Stimulated activated CD8-positive, alpha-beta memory T cell treated with anti-CD3 and anti-CD28 coated beads, Interleukin-7, amount 100 ng/mL, for 48 hours (primary cell): ENCODE measurements at regions not wholly inside any gene's neighbourhood (a gene's known extent, or its start where the extent isn't known, plus 50 kb on each side); places are given as distances from the start of the nearest gene placed in this dataset.
"Not testable (repeated sequence)": the region's sequence is repeated elsewhere in the genome, so short reads cannot be mapped to it uniquely, and the experiment has no call there.

Experiments used
- DNase-seq, 2 donors: peaks; one replicate each; pipeline ENCODE4 v3.0.0-alpha.2; 2020; ENCODE audit warnings: low read depth in 1 of 2; ENCODE audit errors: extremely low read depth in 1 of 2

DNA sequence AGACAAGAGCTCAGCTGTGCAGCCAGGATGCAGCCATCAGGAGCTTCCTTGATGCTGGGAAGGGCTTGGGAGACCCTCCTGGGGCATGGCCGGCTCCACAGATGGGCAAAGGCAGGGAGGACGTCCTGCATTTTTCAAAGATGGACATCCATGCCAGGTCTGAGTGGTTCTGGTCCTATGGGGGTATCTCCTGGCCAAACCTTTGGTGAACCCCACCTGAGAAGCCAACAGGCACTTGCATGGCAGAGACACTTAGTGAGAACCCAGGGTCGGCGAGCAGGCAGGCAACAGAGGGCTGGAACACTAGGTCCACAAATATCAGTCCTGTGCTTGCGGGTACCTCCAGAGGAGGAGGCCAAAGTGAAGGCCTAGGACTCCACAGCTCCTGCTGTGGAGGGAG is 70.0 kb downstream of the KCTD15 start:
- DNase-seq, result no peak

DNA sequence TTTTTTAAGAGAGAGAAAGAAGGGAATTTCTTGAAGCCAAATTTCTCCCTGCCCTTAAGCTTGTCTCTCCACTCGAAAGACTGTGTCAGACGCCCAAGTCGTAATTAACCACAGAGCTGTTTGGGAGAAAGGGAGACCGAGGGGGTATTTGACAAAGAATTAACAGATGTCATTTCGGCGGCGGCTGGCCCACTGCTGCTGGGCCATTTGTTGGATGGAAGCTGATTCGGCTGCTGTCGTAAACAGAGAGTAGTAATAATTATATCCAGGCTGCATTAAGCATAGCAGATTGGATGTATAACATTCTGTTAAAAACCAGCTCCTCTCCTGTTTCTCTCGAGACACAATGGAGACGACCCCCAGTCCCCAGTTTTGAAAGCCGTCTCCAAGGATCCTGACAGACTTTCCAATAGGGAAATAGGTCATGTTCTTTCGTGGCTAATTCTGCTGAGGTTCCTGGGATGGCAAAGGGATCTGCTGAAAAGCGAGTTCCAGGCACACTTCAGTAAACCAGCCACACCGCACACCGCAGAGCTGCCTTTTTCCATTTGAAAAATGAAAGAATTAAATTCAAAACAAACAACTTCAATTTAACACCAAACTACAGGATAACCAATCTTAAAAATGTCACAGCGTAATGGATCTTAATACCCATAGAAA is 71.5 kb downstream of the KCTD15 start:
- no peak for DNase-seq

DNA sequence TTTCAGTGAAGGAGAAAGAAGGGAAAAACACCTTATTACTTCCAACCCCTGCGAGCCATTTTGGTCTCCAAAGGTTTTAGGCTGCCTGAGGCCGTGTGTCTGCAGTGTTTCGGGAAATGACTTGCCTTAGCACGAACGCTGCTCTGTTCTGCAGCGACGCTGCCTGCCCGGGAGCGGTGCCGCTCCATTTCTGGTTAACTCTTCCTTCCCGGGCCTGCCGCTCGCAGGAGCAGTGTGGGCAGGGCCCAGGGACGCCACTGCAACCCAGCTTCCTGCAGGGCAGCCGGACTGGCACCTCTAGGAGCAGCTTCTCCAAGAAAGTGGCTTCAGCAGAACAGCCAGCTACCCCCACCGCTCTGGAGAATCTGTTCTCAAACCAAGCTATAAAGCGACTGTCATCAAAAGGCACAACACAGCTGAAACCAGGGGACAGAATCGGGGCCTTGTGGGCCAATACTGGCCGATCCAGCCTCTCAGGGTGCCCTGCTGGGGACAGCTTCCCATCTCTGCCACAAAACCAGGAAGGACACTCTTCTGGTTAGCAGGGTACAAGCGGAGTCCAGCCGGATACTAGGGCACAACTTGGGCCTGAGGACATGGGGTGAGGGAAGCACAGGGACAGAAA is 72.2 kb downstream of the KCTD15 start:
- DNase-seq, result no peak

DNA sequence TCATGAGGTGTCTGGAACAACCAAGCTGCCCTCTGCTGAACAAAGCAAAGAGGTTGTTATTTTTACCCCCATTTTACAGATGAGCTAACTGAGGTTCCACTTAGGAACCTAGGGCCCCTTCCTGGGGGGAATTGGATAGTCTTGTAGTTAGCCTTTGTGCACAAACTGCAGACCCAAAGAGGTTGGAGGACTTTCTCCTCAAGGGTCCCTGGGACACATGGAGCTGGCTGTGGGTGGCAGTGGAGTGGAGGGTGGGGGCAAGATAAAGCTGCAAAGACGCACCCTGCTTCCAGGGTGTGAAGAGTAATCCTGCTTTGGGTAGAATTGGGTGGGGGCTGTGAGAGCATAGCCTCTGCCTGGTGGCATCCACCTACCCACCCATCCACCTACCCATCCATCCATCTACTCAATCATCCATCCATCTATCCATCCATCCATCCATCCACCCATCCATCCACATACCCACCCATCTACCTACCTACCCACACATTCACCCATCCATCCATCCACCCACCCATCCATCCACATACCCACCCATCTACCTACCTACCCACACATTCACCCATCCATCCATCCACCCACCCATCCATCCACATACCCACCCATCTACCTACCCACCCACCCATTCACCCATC is 73.7 kb downstream of the KCTD15 start:
- DNase-seq, result not testable (repeated sequence)

DNA sequence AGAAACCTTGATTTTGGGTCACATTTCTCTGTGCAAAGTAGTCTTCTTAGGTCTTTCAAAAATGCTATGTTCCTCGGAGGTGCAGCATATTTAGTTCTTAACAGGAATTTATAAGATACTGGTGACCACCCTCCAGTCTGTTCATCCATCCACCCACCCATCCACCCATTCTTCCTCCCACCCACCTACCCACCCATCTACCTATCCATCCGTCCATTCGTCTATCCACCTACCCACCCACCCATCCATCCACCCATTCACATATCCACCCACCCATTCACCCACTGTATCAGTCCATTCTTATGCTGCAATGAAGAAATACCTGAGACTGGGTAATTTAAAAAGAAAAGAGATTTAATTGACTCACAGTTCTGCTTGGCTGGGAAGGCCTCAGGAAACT is 74.9 kb downstream of the KCTD15 start:
- DNase-seq, result no peak

DNA sequence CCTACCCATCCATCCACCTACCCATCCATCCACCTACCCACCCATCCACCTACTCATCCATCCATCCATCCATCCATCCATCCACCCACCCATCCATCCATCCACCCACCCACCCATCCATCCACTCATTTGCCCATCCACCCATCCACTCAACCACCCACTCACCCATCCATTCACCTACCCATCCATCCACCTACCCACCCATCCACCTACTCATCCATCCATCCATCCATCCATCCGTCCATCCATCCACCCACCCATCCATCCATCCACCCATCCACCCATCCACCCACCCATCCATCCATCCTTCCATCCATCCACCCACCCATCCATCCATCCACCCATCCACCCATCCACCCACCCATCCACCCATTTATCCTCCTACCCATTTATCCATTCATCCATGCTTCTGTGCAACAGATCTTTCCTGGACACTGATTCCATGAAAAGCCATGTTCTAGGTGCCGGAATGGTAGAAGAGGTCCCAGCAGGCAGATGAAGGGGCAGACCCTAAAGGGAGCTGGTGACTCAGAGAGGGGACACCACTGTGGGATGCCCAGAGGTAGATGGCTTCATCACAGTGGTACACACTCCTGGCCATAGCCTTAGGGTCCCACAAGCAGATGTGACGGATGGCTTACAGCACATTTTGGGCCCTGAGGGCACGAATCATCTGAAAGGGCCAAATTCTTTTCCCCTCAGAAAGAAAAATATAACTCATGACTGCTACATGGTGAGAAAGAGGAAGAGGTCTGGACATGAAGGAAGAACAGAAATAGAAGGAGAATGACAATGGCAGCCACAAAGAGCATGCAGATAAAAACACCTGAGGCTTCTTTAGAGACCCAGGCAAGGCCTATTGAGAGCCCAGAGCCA is 76.0 kb downstream of the KCTD15 start:
- no peak for DNase-seq

DNA sequence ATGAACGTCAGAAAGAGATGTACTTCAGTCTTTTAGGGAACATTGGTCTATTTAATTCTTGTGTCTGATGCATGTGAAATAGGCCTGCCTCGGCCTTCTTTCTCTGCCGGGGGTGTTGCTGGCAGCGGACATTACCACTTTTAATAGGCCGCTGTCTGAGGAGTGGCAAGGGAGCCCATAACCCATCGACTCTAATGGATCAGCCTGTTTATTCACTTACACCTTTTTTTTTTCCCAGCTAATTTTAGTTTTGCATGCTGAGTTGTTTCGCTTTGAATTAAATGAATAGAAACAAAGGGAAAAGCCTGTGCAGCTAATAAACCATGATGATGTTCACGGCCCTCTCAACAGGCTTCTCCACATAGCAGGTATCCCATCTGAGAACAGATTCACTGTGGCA is 78.4 kb downstream of the KCTD15 start:
- no peak for DNase-seq

DNA sequence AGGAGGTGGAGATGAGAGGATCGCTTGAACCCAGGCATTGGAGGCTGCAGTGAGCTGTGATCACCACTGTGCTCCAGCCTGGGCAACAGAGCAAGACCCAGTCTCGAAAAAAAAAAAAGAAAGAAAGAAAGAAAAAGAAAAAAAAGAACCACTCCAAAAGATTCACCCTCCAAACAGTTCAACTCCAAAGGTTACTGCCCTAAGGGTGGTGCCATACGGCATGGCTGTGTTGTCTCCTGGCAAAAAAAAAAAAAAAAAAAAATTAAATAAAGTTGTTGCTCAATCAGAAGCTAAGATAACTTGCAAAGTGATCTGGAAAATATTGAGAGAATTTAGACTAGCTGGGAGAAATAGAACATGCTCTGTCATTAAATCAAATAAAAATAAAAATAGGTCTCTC is 79.5 kb downstream of the KCTD15 start:
- no peak for DNase-seq

DNA sequence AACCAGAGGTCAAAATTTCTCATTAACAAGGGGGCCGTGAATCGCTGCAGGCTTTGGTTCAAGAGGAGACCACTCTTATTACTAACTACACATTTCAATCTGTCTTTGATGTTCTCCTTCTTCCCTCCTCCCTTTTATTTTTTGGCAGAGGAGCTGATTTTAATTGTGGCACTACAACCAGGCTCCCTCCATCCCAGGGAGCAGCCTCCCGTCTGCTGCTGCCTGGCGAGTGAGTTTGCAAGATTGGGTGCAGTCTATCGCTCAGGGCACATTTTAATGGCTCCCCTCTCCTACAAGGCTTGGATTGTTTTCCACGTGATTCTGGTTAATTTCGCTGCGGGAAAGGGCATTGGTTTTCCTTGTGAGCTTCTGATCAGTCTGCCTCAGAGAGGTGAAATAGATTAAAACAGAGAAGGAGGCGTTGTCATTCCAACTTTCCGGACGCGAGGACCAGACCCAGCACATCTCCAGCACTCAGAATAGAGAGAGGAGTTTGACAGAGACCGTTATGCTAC is 81.4 kb downstream of the KCTD15 start:
- no peak for DNase-seq

DNA sequence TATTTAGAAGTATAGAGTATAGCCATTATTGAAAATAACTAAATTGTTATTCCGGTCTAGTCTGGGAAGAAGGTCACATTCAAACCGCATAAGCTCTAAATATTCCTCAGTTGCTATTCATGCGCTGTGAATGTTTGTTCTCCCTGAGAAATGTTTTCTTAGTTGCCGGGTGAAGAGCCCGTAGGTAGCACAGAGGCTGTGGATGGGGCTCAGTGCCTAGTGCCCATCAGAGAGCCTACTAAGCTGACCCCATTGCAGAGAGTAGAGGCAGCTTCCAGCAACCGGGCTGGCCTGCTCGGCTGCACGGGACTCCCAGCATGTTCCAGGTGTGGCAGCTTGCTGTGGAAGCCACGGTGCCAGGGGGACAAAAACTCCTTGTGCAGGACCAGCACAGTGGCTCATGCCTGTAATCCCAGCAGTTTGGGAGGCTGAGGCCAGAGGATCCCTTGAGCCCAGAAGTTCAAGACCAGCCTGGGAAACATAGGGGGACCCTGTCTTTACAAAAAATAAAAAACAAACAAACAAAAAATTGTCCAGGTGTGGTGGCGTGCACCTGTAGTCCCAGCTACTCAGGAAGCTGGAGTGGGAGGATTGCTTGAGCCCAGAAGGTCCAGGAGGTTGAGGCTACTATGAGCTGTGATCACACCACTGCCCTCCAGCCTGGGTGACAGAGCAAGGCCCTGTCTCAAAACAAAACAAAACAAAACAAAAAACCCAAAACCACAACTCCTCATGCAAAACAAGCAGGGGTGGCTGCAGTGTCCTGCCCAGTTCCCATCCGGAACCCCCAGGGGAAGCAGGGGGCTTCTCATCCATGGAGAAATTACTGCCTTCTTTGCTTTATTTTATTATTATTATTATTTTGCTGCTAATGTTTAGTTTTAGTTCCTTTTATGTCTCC is 82.5 kb downstream of the KCTD15 start:
- no peak for DNase-seq

DNA sequence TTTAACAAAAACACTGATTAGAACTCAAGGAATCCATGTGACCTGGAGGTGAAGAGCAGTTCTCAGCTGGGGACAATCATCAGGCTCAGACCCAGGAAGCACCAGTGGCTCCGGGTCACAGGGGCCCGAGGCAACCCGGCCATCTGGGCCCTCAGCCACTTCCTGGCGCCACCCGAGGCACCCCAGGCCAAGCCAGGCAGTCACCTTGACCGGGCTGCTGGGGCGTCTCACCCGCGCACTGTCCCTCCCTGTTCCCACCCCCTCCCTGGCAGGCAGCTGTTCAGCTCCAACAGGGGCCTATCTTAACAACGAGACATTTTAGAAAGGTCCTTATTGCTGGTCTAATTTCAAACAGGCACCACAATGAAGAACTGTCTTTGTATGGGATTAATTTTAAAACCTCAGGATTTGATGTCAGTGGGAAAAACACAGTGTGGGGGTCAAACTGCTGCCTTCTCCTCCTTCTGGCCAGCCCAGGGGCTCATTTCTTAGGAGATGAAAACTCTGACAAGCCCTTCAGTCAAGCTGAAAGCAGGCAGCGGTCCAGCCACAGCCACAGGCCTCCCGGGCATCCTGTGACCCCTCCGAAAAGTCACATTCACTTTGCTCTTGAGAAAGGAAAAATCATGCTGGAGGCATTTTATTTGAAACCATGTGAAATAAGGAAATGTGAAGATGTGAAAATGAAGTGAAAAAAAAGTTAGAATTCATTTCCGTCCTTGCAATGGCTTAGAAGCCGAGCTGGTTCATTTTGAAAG is 83.3 kb downstream of the KCTD15 start:
- no peak for DNase-seq

DNA sequence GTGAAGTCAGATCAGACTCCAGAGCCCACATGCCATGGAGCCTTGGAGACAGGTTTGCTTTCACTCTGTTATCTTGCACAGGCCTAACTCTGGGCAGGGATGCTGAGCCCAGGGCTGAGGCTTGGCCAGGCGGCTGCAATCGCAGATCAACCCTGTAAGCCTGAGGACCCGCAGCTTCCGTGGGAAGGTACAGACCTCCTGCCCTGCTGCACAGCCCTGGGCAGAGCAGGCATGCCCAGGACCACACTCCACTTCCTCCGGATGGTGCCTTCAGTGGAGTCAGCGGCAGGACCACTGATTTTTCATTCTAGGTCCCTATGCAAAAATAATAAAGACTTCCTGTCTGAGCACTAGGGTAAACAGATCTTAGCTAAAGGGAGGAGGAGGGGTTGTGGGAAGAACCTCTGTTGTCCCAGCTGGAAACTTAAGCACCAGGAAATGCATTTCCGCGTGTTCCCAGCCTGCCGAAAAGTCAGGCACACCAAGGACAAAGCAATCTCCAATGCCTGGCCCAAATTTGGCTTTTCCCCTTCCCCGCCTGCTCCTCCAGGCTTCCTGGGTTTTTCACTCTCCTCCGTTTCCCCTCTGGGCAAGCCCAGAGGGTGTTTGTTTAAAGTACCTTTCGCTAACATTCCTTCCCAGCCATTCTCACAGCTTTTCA is 87.3 kb downstream of the KCTD15 start:
- no peak for DNase-seq

DNA sequence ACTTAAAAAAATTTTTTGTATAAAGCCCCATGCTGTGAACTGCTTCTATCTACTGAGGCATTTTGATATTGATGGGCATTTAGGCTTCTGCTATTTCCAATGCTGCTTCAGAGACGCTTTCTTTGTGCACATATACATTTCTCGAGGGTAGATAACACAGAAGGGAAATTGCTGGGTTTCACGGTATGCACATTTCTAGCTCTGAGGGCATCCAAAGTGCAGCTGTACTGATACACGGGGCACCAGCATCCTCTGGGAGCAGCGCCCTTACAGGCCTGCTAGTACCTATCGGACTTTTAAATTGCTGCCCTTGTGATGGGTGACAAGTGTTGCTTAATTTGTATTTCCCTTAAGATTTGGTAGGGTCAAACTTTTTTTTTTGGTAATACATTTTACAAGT is 88.6 kb downstream of the KCTD15 start:
- DNase-seq, result no peak

DNA sequence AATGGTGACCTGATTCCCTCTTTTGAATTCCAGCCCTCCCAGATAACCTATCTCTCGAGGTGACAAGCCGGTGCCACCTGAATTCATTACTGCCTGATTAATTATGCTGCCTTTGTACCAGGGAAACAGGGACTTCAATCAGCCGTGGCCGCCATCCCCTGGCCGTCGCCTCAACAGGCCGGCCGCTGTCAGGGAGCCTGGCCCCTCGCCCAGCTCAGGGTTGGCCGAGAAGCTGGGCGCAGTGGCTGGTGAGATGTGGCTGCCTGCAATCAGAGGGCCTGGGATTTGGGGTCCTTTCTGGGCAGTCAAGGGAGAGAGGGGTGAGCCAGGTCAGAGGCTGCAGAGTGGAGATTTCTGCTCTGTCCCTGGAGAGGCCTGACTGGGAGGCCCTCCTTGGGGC is 91.2 kb downstream of the KCTD15 start:
- DNase-seq, result no peak

DNA sequence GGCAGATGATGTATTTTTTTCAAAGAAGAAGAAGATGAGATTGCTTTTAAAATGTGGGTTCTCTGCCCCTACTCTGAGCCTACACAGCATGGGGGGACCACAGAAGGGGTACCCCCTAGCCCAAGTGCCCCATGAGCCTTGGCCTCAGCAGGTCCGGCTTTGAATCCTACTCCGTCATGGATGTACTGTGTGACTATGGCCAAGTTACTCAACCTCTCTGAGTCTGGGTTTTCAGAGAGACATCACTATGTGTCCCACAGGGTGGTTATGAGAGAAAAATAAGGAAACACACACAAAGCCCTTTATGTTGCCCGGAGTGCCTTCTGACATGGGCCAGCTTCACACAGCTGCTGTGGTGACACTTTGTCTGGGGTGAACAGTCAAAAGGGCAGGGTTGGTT is 92.0 kb downstream of the KCTD15 start:
- no peak for DNase-seq

DNA sequence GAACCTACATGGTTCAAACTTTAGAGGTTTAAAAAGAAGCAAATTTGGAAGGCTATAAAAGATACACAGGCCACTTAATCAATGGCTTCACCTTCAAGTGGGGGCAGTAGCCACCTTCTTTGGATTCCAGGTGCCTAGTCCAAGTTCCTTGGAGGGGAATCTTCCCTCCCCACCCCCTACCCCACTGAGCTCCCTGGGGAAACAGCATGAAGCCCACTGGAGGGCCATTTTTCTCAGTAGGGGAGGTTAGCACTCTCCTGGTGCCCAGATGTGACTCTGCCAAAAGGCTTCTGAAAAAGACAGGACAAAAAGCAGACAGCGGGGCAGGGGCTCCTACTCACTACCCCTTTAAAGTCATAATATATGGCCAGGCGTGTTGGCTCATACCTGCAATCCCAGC is 93.9 kb downstream of the KCTD15 start:
- DNase-seq, result no peak

DNA sequence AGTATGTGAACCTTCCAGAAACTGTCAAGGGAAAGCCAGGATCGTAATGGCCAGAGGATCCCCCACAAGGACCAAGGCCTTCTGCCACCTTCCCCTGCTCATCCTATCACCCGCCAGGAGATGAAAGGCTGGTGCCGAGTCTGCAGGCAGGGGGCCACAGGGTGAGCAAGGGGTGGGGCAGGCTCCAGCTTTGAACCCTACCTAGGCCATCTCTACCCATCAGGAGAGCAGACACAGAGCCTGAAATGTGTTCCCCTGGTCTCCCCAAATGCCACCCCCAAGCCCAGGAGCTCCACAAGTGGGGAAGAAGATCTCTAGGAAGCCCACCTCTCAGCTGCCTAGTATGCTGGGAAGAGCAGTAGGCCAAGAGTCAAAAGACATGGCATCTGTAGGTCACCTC is 95.1 kb downstream of the KCTD15 start:
- DNase-seq, result no peak

DNA sequence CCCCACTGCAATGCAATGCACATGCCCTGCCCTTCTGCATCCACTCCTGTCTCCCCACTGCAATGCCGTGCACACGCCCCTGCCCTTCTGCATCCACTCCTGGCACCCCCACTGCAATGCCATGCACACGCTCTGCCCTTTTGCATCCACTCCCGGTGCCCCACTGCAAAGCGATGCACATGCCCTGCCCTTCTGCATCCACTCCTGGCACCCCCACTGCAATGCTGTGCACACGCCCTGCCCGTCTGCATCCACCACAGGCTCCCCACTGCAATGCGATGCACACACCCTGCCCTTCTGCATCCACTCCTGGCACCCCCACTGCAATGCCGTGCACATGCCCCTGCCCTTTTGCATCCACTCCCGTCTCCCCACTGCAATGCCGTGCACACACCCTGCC is 98.1 kb downstream of the KCTD15 start:
- DNase-seq, result no peak

DNA sequence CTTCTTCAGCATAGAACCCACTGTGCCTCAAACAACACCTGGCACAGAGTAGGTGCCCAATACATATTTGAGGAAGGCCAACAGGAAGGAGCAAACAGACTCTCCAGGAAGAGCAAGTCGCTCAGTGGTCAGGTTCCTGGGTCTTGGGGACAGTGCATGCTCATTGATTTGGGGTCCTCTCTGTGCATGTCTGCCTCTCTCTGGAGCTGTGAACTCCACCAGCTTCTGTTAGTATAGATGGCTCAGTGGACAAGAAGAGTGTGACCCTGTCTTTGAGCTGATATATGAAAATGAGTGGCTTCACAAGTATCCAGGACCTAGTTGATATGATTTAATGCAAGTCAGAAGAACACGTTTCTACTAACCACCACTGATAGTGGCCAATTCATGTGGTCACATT is 98.7 kb downstream of the KCTD15 start:
- DNase-seq, result no peak
